NCI-H345 (cell line): ENCODE measurements at regions not wholly inside any gene's neighbourhood (a gene's known extent, or its start where the extent isn't known, plus 50 kb on each side); places are given as distances from the start of the nearest gene placed in this dataset.

Experiments used
- DNase-seq: peaks from one replicate; lab custom pipeline; 2025; lab: John Stamatoyannopoulos, UW

GRCh38 chr7:41096917-41097316 lies 606.0 kb downstream of the INHBA start:
- DNase-seq: no peak

- no peak for DNase-seq
Observed at GRCh38 chr7:41093141-41093540, 609.7 kb downstream of the INHBA start.

GRCh38 chr7:41085244-41085643 lies 617.6 kb downstream of the INHBA start:
- no peak for DNase-seq

GRCh38 chr7:41084381-41084780 lies 618.5 kb downstream of the INHBA start:
- DNase-seq: no peak

GRCh38 chr7:41069635-41070034 lies 633.3 kb downstream of the INHBA start:
- no peak for DNase-seq

GRCh38 chr7:41067576-41067975 lies 635.3 kb downstream of the INHBA start:
- no peak for DNase-seq

GRCh38 chr7:41065663-41066062 lies 637.2 kb downstream of the INHBA start:
- no peak for DNase-seq

- no peak for DNase-seq
Observed at GRCh38 chr7:41063116-41063515, 639.8 kb downstream of the INHBA start.

- DNase-seq: no peak
Observed at GRCh38 chr7:41060796-41061195, 642.1 kb downstream of the INHBA start.

- no peak for DNase-seq
Observed at GRCh38 chr7:41059796-41060195, 643.1 kb downstream of the INHBA start.

- DNase-seq: no peak
Observed at GRCh38 chr7:41058986-41059741, 643.7 kb downstream of the INHBA start.

GRCh38 chr7:41054960-41055661 lies 647.8 kb downstream of the INHBA start:
- DNase-seq: no peak

- no peak for DNase-seq
Observed at GRCh38 chr7:41053820-41054219, 649.1 kb downstream of the INHBA start.

- DNase-seq: no peak
Observed at GRCh38 chr7:41052736-41053135, 650.2 kb downstream of the INHBA start.

GRCh38 chr7:41052201-41052600 lies 650.7 kb downstream of the INHBA start:
- DNase-seq: no peak

- no peak for DNase-seq
Observed at GRCh38 chr7:41051535-41051934, 651.4 kb downstream of the INHBA start.

- DNase-seq: no peak
Observed at GRCh38 chr7:41051062-41051461, 651.8 kb downstream of the INHBA start.

GRCh38 chr7:41048771-41049170 lies 654.1 kb downstream of the INHBA start:
- no peak for DNase-seq

- DNase-seq: no peak
Observed at GRCh38 chr7:41047789-41048191, 655.1 kb downstream of the INHBA start.

GRCh38 chr7:41047211-41047610 lies 655.7 kb downstream of the INHBA start:
- no peak for DNase-seq

GRCh38 chr7:41046776-41047175 lies 656.1 kb downstream of the INHBA start:
- no peak for DNase-seq

GRCh38 chr7:41046221-41046761 lies 656.6 kb downstream of the INHBA start:
- DNase-seq: no peak

- no peak for DNase-seq
Observed at GRCh38 chr7:41045556-41046123, 657.2 kb downstream of the INHBA start.
